NCI-H1436 treated with DMSO at 0.1 percent for 48 hours (cell line): ENCODE measurements at regions not wholly inside any gene's neighbourhood (a gene's known extent, or its start where the extent isn't known, plus 50 kb on each side); places are given as distances from the start of the nearest gene placed in this dataset.
"Not testable (repeated sequence)": the region's sequence is repeated elsewhere in the genome, so short reads cannot be mapped to it uniquely, and the experiment has no call there.

Source experiments
- DNase-seq: peaks from one replicate; lab custom pipeline; 2025; lab: John Stamatoyannopoulos, UW

GRCh38 chr2:60247471-60247870 lies 306.0 kb downstream of the BCL11A start:
- DNase-seq, result no peak

GRCh38 chr2:60246583-60246982 lies 306.9 kb downstream of the BCL11A start:
- DNase-seq, result no peak

GRCh38 chr2:60234274-60234986 lies 319.0 kb downstream of the BCL11A start:
- no peak for DNase-seq

GRCh38 chr2:60230596-60230995 lies 322.9 kb downstream of the BCL11A start:
- DNase-seq, result no peak

GRCh38 chr2:60230037-60230436 lies 323.4 kb downstream of the BCL11A start:
- no peak for DNase-seq

- no peak for DNase-seq
These were observed 326.5 kb downstream of the BCL11A start for GRCh38 chr2:60226943-60227342.

GRCh38 chr2:60226191-60226590 lies 327.3 kb downstream of the BCL11A start:
- DNase-seq, result no peak

GRCh38 chr2:60223859-60224258 lies 329.6 kb downstream of the BCL11A start:
- DNase-seq, result no peak

- no peak for DNase-seq
These were observed 332.4 kb downstream of the BCL11A start for GRCh38 chr2:60221098-60221497.

- DNase-seq, result no peak
These were observed 333.9 kb downstream of the BCL11A start for GRCh38 chr2:60219536-60219935.

GRCh38 chr2:60216452-60216995 lies 336.9 kb downstream of the BCL11A start:
- no peak for DNase-seq

GRCh38 chr2:60215386-60215901 lies 338.0 kb downstream of the BCL11A start:
- DNase-seq, result no peak

GRCh38 chr2:60214626-60214875 lies 338.9 kb downstream of the BCL11A start:
- no peak for DNase-seq

GRCh38 chr2:60213865-60214625 lies 339.4 kb downstream of the BCL11A start:
- no peak for DNase-seq

- DNase-seq, result no peak
These were observed 341.1 kb downstream of the BCL11A start for GRCh38 chr2:60212181-60212945.

GRCh38 chr2:60189006-60189405 lies 364.4 kb downstream of the BCL11A start:
- not testable (repeated sequence) for DNase-seq

- no peak for DNase-seq
These were observed 378.2 kb downstream of the BCL11A start for GRCh38 chr2:60175290-60175689.

GRCh38 chr2:60174146-60174545 lies 379.3 kb downstream of the BCL11A start:
- DNase-seq, result no peak

GRCh38 chr2:60172801-60173200 lies 380.7 kb downstream of the BCL11A start:
- no peak for DNase-seq

- DNase-seq, result no peak
These were observed 383.2 kb downstream of the BCL11A start for GRCh38 chr2:60170272-60170671.

GRCh38 chr2:60168247-60168646 lies 385.2 kb downstream of the BCL11A start:
- no peak for DNase-seq

- no peak for DNase-seq
These were observed 386.4 kb downstream of the BCL11A start for GRCh38 chr2:60167089-60167488.

GRCh38 chr2:60163691-60164090 lies 389.8 kb downstream of the BCL11A start:
- no peak for DNase-seq
